OCI-LY3 (cell line): ENCODE measurements at regions not wholly inside any gene's neighbourhood (a gene's known extent, or its start where the extent isn't known, plus 50 kb on each side); places are given as distances from the start of the nearest gene placed in this dataset.

ENCODE experiments used
- H2AFZ ChIP-seq: fragments of 200-600, 300-600 bp; shearing (Covaris generic); 2 replicates; pipeline ENCODE4 v1.6.0; 2014; ENCODE audit warnings: antibody characterized with exemption, low read depth, low read length
- H3K27ac ChIP-seq: fragments of 200-600, 300-600 bp; sonication (generic); 2 replicates; pipeline ENCODE4 v1.5.1; 2014; ENCODE audit warnings: mild to moderate bottlenecking, low read length, moderate library complexity, mixed read lengths
- H3K27me3 ChIP-seq: fragments of 200-600, 300-600 bp; sonication (generic); 2 replicates; pipeline ENCODE4 v1.6.1; 2014; ENCODE audit warnings: low read depth, low read length, mixed read lengths
- H3K36me3 ChIP-seq: fragments of 200-600, 300-600 bp; sonication (generic); replicated peaks from 2 replicates; pipeline ENCODE3; 2014; ENCODE audit warnings: low read depth, low read length, mixed read lengths
- H3K4me1 ChIP-seq: fragments of 300-600, 200-600 bp; sonication (generic); 2 replicates; pipeline ENCODE4 v1.6.1; 2014; ENCODE audit warnings: low read length, mixed read lengths
- H3K4me2 ChIP-seq: fragments of 200-600, 300-600 bp; sonication (generic); 2 replicates; pipeline ENCODE4 v1.6.1; 2014; ENCODE audit warnings: low read length, mixed read lengths
- H3K4me3 ChIP-seq: fragments of 300-600, 200-600 bp; sonication (generic); 2 replicates; pipeline ENCODE4 v1.5.1; 2014; ENCODE audit warnings: antibody characterized with exemption, mild to moderate bottlenecking, low read length, moderate library complexity
- H3K79me2 ChIP-seq: fragments of 300-600, 200-600 bp; shearing (Covaris generic); 2 replicates; pipeline ENCODE4 v1.6.1; 2014; ENCODE audit warnings: mild to moderate bottlenecking, low read length, mixed read lengths
- H3K9ac ChIP-seq: fragments of 300-600, 200-600 bp; shearing (Covaris generic); 2 replicates; pipeline ENCODE4 v1.6.0; 2014; ENCODE audit warnings: mild to moderate bottlenecking, low read length, moderate library complexity
- H3K9me3 ChIP-seq: fragments of 200-600, 300-600 bp; shearing (Covaris generic); 2 replicates; pipeline ENCODE4 v1.6.1; 2014; ENCODE audit warnings: low read length, mixed read lengths; ENCODE audit not compliant: insufficient read depth
- H4K20me1 ChIP-seq: fragments of 200-600, 300-600 bp; sonication (generic); 2 replicates; pipeline ENCODE4 v1.6.1; 2016; ENCODE audit warnings: low read length, mixed read lengths; ENCODE audit not compliant: insufficient read depth
- CTCF ChIP-seq: fragments of 200-600, 300-600 bp; sonication (generic); IDR thresholded peaks from 2 replicates; pipeline ENCODE4 v1.5.1; 2014; ENCODE audit warnings: antibody characterized with exemption, low read length, low read depth
- EZH2phosphoT487 ChIP-seq: fragments of 200-600 bp; shearing (Covaris generic); IDR thresholded peaks from 2 replicates; pipeline ENCODE4 v1.6.1; 2018; ENCODE audit warnings: antibody characterized with exemption, mixed run types, low read depth

- Histone ChIP-seq H3K36me3 (no peaks in the 10 kb centered on the region), H3K27me3 (0 out of 2 replicates have a peak, but pooled peaks cover 3% of the 10 kb centered on the region), H3K4me1 (no peaks in the 10 kb centered on the region), H2AFZ (no peak overlapping the region), H3K27ac (no peak overlapping the region), H3K4me2 (no peak overlapping the region), H3K9me3 (no peaks in the 10 kb centered on the region), H4K20me1 (no peaks in the 10 kb centered on the region), H3K79me2 (no peaks in the 10 kb centered on the region), H3K4me3 (no peak overlapping the region), H3K9ac (no peak overlapping the region)
- TF ChIP-seq CTCF (no peak), EZH2phosphoT487 (no peak)
Observed at GRCh38 chr4:57442241-57442640, 332.1 kb upstream of the IGFBP7 start.

GRCh38 chr4:57437649-57438048, 327.5 kb upstream of the IGFBP7 start:
- Histone ChIP-seq H3K27ac (no peak overlapping the region), H3K27me3 (0 out of 2 replicates have a peak, but pooled peaks cover 3% of the 10 kb centered on the region), H3K9ac (no peak overlapping the region), H3K79me2 (no peaks in the 10 kb centered on the region), H3K4me3 (no peak overlapping the region), H3K4me2 (no peak overlapping the region), H3K36me3 (no peaks in the 10 kb centered on the region), H2AFZ (no peak overlapping the region), H4K20me1 (no peaks in the 10 kb centered on the region), H3K4me1 (no peaks in the 10 kb centered on the region), H3K9me3 (no peaks in the 10 kb centered on the region)
- TF ChIP-seq CTCF (no peak), EZH2phosphoT487 (no peak)

GRCh38 chr4:57435300-57435699, 325.1 kb upstream of the IGFBP7 start:
- H3K36me3 ChIP-seq = no peaks in the 10 kb centered on the region
- no peak overlapping the region for H3K27ac ChIP-seq
- H3K4me1 ChIP-seq = no peaks in the 10 kb centered on the region
- H3K27me3 ChIP-seq = no peaks in the 10 kb centered on the region
- TF ChIP-seq EZH2phosphoT487 = no peak
- TF ChIP-seq CTCF = no peak
- H4K20me1 ChIP-seq = no peaks in the 10 kb centered on the region
- no peak overlapping the region for H3K4me2 ChIP-seq
- no peak overlapping the region for H3K4me3 ChIP-seq
- H3K9ac ChIP-seq = no peak overlapping the region
- H3K79me2 ChIP-seq = no peaks in the 10 kb centered on the region
- no peak overlapping the region for H2AFZ ChIP-seq
- no peaks in the 10 kb centered on the region for H3K9me3 ChIP-seq

GRCh38 chr4:57430726-57431125, 320.5 kb upstream of the IGFBP7 start:
- no peaks in the 10 kb centered on the region for H3K9me3 ChIP-seq
- H3K79me2 ChIP-seq = no peaks in the 10 kb centered on the region
- H3K36me3 ChIP-seq = no peaks in the 10 kb centered on the region
- no peak for TF ChIP-seq EZH2phosphoT487
- no peak for TF ChIP-seq CTCF
- no peak overlapping the region for H3K9ac ChIP-seq
- no peak overlapping the region for H3K4me3 ChIP-seq
- no peak overlapping the region for H2AFZ ChIP-seq
- 0 out of 2 replicates have a peak, but pooled peaks cover 6% of the 10 kb centered on the region for H3K4me1 ChIP-seq
- peaks cover 7% of the 10 kb centered on the region; the same call in 1 of the 2 replicates for H3K27me3 ChIP-seq
- H3K4me2 ChIP-seq = no peak overlapping the region
- H3K27ac ChIP-seq = no peak overlapping the region
- no peaks in the 10 kb centered on the region for H4K20me1 ChIP-seq
